ENCODE measurements at regions not wholly inside any gene's neighbourhood (a gene's known extent, or its start where the extent isn't known, plus 50 kb on each side); places are given as distances from the start of the nearest gene placed in this dataset.
A peak's percentile ranks its signal among the peaks of the same experiment; 100 is the strongest.

GRCh38 chr3:10555263-10555662 is 49.9 kb upstream of the ATP2B2 start:
- no peak overlapping the region for H3K4me3 ChIP-seq
- no peak overlapping the region for H3K27ac ChIP-seq
- no peak for TF ChIP-seq CTCF (IDR thresholded peaks at IDR 0.05)
- DNase-seq (ENCODE audit: low spot score), result peak; percentile 40

- Histone ChIP-seq H3K4me3 (no peak overlapping the region), H3K27ac (no peak overlapping the region)
- TF ChIP-seq CTCF (IDR thresholded peaks at IDR 0.05), result no peak
- peak; percentile 62 for DNase-seq (ENCODE audit: low spot score)
Observed at GRCh38 chr3:10556312-10556711, 50.9 kb upstream of the ATP2B2 start.

- H3K27ac ChIP-seq, result no peak overlapping the region
- peak; percentile 46 for DNase-seq (ENCODE audit: low spot score)
- H3K4me3 ChIP-seq, result no peak overlapping the region
- TF ChIP-seq CTCF (IDR thresholded peaks at IDR 0.05), result no peak
Observed at GRCh38 chr3:10557250-10557649, 51.9 kb upstream of the ATP2B2 start.

- Histone ChIP-seq H3K4me3 (no peak overlapping the region), H3K27ac (no peak overlapping the region)
- TF ChIP-seq CTCF (IDR thresholded peaks at IDR 0.05), result no peak
- peak; percentile 50 for DNase-seq (ENCODE audit: low spot score)
Observed at GRCh38 chr3:10557781-10558373, 52.5 kb upstream of the ATP2B2 start.

- DNase-seq (ENCODE audit: low spot score), result no peak
- Histone ChIP-seq H3K27ac (no peak overlapping the region), H3K4me3 (no peak overlapping the region)
- TF ChIP-seq CTCF (IDR thresholded peaks at IDR 0.05), result no peak
Observed at GRCh38 chr3:10558736-10559135, 53.4 kb upstream of the ATP2B2 start.

- TF ChIP-seq CTCF (IDR thresholded peaks at IDR 0.05), result no peak
- peak; percentile 35 for DNase-seq (ENCODE audit: low spot score)
- H3K4me3 ChIP-seq, result no peak overlapping the region
- H3K27ac ChIP-seq, result no peak overlapping the region
Observed at GRCh38 chr3:10560060-10560861, 54.9 kb upstream of the ATP2B2 start.

All from coronary artery (tissue), 2 donors.